Skeletal muscle satellite cell (primary cell): ENCODE measurements at regions not wholly inside any gene's neighbourhood (a gene's known extent, or its start where the extent isn't known, plus 50 kb on each side); places are given as distances from the start of the nearest gene placed in this dataset.

Experiments
- H3K27me3 ChIP-seq: 2 replicates; pipeline ENCODE4 v1.7.0; 2013; ENCODE audit warnings: low read length; ENCODE audit not compliant: control insufficient read depth, insufficient read depth
- H3K36me3 ChIP-seq: 2 replicates; pipeline ENCODE4 v1.7.0; 2013; ENCODE audit warnings: mild to moderate bottlenecking, control low read depth, low read length; ENCODE audit not compliant: insufficient read depth
- H3K4me1 ChIP-seq: 2 replicates; pipeline ENCODE4 v1.7.0; 2013; ENCODE audit warnings: low read length; ENCODE audit not compliant: control insufficient read depth, insufficient read depth
- H3K4me2 ChIP-seq: 2 replicates; pipeline ENCODE4 v1.7.0; 2013; ENCODE audit warnings: mild to moderate bottlenecking, low read length
- H3K4me3 ChIP-seq: 2 replicates; pipeline ENCODE4 v1.7.0; 2013; ENCODE audit warnings: low read length
- H3K9ac ChIP-seq: 2 replicates; pipeline ENCODE4 v1.7.0; 2013; ENCODE audit warnings: mild to moderate bottlenecking, low read depth, low read length, moderate library complexity
- H3K9me3 ChIP-seq: replicated peaks from 2 replicates; pipeline ENCODE4 v1.7.0; 2013; ENCODE audit warnings: mild to moderate bottlenecking, control low read depth, low read length

DNA sequence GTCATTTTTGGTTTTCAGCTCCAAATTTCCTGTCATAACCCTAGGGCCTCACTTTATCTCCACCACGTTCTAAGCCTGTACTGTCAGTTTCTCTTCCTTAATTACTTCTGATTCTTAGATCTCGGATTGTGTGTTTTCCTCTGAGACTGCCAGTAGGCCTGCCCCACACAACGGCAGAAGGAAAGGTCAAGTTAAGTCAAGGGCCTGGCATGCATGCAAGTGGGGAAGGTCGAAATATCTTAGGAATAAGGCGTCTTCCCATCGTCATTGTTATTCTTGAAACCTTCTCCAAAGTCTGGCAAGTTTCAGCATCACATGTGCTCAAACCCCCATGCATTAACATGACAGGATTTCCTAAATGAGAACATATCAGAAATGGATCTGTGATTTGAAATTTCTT lies 203.5 kb upstream of the TSHZ2 start:
- no peak overlapping the region for H3K4me2 ChIP-seq
- H3K4me3 ChIP-seq = no peak overlapping the region
- no peak overlapping the region for H3K9ac ChIP-seq
- no peaks in the 10 kb centered on the region for H3K4me1 ChIP-seq
- no peaks in the 10 kb centered on the region for H3K27me3 ChIP-seq
- no peaks in the 10 kb centered on the region for H3K36me3 ChIP-seq
- no peaks in the 10 kb centered on the region for H3K9me3 ChIP-seq

DNA sequence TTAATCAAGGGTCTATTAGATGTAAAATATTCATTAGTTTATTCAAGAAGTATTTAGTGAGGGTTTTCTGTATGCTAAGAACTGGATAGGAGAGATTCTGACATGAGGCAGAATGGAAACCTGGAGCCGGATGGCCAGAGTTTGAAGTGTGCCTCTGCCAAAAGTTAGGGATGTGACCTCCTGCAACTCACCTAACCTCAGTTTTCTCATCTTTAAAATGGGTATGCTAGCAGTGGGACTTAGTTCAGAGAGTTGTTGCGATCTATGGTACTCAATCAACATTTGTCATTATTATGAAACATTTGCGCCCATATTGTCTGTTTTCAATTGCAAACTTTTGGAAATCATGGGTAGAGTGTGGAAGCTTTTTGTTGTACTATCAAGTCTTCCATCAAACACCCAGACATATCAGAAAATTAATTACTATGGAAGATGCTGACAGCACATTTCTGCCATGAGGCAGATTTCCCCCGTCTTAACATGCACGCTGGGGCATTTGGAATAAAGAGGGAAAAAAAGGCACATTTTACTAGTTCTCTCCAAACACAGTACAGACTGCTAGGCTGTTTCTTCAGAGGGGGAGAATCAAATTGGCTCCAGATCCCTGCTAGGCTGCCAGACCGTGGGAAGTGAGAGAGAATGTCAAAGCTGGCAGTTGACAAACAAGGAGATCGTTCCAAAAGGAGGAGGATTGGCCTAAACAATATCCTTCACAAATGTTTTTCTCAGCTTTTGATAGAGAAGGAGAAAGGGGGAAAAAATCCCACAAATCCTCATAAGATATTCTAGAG lies 205.3 kb upstream of the TSHZ2 start:
- H3K9me3 ChIP-seq = no peaks in the 10 kb centered on the region

DNA sequence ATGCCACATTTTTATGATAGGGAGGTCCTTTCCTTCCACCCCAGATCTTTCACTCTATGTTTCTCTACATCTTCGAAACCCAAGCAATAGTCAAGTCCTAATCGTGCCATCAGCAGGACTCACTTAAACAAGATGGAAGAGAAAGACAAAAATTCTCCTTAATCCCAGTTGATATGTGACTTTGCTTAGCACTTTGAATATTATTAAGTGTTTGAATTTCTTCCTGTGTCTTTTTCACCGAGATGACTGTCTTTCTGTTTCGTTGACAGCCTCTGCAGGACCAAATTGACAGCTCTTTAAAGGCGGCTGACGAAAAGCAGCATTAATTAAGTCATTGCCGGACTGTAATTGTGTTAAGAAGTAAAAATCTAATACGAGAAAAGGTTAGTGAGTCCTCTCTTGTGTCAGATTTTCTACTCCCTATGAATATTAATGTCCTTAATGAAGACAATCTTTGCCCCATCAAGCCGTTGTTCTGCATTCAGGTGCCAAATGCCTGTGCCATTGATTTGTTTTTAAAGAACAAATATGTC lies 208.8 kb upstream of the TSHZ2 start:
- no peaks in the 10 kb centered on the region for H3K9me3 ChIP-seq
- no peak overlapping the region for H3K4me3 ChIP-seq
- H3K4me2 ChIP-seq = no peak overlapping the region
- H3K36me3 ChIP-seq = no peaks in the 10 kb centered on the region
- H3K27me3 ChIP-seq = no peaks in the 10 kb centered on the region
- H3K9ac ChIP-seq = no peak overlapping the region
- no peaks in the 10 kb centered on the region for H3K4me1 ChIP-seq

More for the DNA sequence above, 205.3 kb upstream of the TSHZ2 start:
- Histone ChIP-seq H3K9ac (no peak overlapping the region), H3K4me1 (no peaks in the 10 kb centered on the region), H3K4me3 (no peak overlapping the region), H3K36me3 (no peaks in the 10 kb centered on the region), H3K27me3 (no peaks in the 10 kb centered on the region), H3K4me2 (no peak overlapping the region)

DNA sequence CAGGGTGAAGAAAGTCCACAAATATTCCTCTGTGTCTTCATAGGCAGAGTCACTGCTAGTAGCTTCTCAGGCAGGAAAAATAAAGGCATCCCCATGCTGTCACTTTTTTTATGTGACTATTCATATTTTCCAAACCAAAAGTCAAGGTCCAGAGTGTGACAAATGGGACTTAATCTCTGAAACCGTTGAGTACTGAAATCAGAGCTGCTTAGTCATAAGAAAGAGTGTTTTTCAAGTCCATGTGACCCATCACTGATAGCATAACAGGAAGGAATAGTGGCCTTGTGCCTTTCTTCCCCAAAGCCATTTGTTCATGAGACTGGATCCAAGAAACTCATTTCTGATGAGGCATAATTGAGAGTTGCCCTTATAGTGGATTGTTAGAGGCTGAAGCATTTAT lies 210.3 kb upstream of the TSHZ2 start:
- Histone ChIP-seq H3K4me1 (no peaks in the 10 kb centered on the region), H3K27me3 (no peaks in the 10 kb centered on the region), H3K9me3 (no peaks in the 10 kb centered on the region), H3K4me3 (no peak overlapping the region), H3K4me2 (no peak overlapping the region), H3K9ac (no peak overlapping the region), H3K36me3 (no peaks in the 10 kb centered on the region)

DNA sequence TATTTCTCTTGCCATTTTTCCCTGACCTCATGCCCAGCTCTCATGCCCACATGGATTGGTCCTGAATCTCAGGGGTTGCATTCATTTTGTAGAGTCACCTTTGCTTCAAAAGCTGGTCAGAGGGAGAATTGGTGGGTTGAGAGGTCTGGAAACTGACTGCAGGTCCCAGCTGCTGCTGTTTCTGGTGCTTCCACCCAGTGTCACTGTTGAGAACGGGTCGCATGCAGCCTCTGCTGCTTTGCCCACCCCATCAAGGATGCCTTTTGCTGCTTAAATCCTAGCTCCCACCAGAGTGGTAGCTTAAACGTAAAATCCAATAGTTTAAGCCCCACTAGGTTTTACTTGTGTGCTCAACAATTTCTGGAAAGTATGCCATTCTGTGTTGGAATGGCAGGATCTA lies 211.4 kb upstream of the TSHZ2 start:
- no peaks in the 10 kb centered on the region for H3K4me1 ChIP-seq
- H3K27me3 ChIP-seq = no peaks in the 10 kb centered on the region
- no peak overlapping the region for H3K9ac ChIP-seq
- no peaks in the 10 kb centered on the region for H3K36me3 ChIP-seq
- no peak overlapping the region for H3K4me3 ChIP-seq
- no peaks in the 10 kb centered on the region for H3K9me3 ChIP-seq
- H3K4me2 ChIP-seq = no peak overlapping the region

DNA sequence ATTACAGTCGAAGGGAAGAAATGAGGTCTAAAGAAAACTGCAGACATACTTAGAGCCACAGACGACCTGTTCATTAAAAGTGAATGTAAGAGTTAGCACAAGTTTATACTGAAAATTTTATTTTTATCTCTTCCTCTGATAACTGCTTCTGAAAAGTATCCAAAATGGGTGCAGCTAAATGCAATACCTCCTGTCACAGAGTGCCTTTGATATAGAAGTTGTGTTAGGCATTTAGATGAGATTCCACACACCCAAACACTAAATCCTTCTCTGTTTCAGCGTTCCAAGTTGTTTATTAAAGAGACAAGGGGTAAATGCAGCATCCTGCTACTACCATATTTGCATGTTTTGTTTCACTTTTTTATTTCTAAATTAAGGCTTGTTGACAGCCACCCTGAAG lies 214.7 kb upstream of the TSHZ2 start:
- Histone ChIP-seq H3K4me2 (no peak overlapping the region), H3K9me3 (no peaks in the 10 kb centered on the region), H3K36me3 (no peaks in the 10 kb centered on the region), H3K4me3 (no peak overlapping the region), H3K27me3 (no peaks in the 10 kb centered on the region), H3K9ac (no peak overlapping the region), H3K4me1 (no peaks in the 10 kb centered on the region)

DNA sequence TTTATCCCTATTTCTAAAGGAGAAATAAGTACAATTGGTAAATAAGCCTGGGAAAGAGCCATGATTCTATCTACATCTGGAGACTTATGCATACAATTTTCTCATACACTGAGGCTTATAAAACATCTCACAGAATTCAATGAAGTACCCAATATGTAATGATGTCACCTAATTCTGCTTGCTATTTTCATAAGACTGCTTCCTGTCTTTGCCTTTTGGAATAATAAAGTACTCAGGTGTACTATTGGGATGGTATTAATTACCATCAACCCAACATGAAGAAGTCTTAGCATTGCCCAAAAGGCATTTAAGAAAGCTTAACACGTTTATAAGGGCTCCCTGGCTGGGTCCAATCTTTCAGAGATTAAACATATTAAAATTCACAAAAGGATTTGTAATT lies 216.4 kb upstream of the TSHZ2 start:
- no peaks in the 10 kb centered on the region for H3K4me1 ChIP-seq
- no peak overlapping the region for H3K4me2 ChIP-seq
- no peak overlapping the region for H3K9ac ChIP-seq
- H3K4me3 ChIP-seq = no peak overlapping the region
- no peaks in the 10 kb centered on the region for H3K9me3 ChIP-seq
- no peaks in the 10 kb centered on the region for H3K36me3 ChIP-seq
- no peaks in the 10 kb centered on the region for H3K27me3 ChIP-seq

DNA sequence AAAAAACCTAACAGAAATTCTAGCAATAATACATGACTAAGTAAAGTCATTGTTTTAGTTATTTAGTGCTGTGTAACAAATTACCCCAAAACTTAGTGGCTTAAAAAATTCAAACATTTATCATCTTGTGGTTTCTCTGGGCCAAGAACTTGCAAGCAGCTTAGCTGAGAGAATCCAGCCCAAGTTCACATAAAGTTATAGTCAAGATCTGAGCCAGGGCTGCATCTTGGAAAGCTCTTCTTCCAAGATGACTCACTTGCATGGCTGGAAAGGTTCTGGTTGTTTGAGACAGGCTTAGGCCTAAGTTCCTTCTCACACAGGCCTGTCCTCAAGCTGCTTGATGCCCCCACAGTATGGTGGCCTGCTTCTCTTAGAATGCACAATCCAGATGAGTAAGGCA lies 217.8 kb upstream of the TSHZ2 start:
- Histone ChIP-seq H3K27me3 (no peaks in the 10 kb centered on the region), H3K4me1 (no peaks in the 10 kb centered on the region), H3K9ac (no peak overlapping the region), H3K4me3 (no peak overlapping the region), H3K36me3 (no peaks in the 10 kb centered on the region), H3K9me3 (no peaks in the 10 kb centered on the region), H3K4me2 (no peak overlapping the region)

DNA sequence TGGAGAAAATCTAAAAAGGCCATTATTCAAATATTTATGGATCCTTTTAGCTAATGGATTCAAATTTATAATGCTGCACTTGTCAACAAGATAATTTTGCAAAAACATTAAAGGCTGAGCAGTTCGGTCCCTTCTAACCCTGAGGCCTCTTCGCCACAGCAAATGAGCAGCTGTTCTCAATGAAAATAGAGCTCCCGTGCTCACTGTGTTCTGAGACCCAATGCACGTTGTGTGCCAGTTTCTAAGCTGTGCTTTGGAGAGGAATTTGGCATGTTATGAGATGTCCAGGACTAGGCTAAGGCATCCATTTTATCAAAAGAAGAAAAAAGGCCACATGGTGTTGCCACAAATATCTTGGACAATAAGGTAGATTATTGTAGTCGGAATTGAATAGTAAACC lies 220.1 kb upstream of the TSHZ2 start:
- Histone ChIP-seq H3K4me3 (no peak overlapping the region), H3K9ac (no peak overlapping the region), H3K36me3 (no peaks in the 10 kb centered on the region), H3K9me3 (no peaks in the 10 kb centered on the region), H3K27me3 (no peaks in the 10 kb centered on the region), H3K4me1 (no peaks in the 10 kb centered on the region), H3K4me2 (no peak overlapping the region)

DNA sequence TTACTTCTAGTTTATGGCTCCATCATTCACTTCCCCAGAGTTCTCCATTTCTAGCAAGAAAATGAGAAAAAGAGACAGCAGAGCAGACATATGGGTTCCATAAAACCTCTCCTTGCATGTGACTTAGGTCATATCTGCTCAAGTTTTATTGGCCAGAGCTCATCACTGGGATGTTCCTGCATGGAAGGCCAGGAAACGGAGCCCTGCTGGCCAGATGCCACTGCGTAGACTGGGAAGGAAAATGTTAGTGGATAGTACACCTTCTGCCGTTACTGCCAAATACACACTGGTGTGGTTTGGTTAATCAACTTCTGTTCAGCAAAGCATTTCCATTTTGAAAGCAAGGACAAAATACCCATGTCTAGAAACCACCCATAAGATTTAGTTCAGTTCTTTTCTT lies 220.6 kb upstream of the TSHZ2 start:
- H3K27me3 ChIP-seq = no peaks in the 10 kb centered on the region
- H3K4me1 ChIP-seq = no peaks in the 10 kb centered on the region
- H3K9ac ChIP-seq = no peak overlapping the region
- no peaks in the 10 kb centered on the region for H3K36me3 ChIP-seq
- H3K9me3 ChIP-seq = no peaks in the 10 kb centered on the region
- H3K4me2 ChIP-seq = no peak overlapping the region
- H3K4me3 ChIP-seq = no peak overlapping the region

DNA sequence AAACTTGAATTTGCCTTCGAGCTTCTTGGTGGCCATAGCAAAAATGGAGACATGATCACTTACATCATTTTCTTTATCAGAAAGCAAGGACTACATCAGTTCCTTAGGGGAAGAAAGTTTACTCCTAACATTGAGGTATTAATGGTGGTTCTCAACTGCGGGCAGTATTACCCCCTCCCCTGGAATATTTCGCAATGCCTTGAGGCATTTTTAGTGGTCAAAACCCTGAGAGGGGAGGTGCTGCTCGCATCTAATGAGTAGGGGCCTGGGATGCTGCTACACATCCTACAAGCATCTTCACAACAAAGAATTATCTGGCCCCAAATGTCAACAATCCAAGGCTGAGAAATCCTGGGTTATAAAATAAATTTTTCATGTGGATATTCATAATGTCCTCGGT lies 222.2 kb upstream of the TSHZ2 start:
- H3K9me3 ChIP-seq = no peaks in the 10 kb centered on the region
- H3K36me3 ChIP-seq = no peaks in the 10 kb centered on the region
- H3K27me3 ChIP-seq = no peaks in the 10 kb centered on the region
- no peak overlapping the region for H3K4me3 ChIP-seq
- H3K4me1 ChIP-seq = no peaks in the 10 kb centered on the region
- H3K9ac ChIP-seq = no peak overlapping the region
- H3K4me2 ChIP-seq = no peak overlapping the region

DNA sequence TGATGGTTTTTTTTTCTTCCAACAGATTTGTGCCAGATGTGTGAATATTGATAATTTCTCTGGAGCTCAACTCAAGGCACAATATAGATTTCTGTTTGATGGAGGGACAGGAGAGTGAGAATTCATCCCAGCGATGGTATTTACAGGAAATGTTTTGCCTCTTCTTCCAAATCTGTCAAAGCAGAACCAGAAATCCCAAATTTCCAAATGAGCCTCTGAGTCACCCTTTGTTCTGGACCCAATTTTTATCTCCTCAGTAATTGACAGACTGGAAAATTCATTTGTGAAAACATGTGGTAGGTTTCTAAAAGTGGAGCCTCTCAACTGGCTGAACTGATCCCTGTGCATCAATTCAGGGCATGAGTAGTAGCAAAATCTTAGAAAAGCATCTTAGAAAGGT lies 223.2 kb upstream of the TSHZ2 start:
- Histone ChIP-seq H3K4me2 (no peak overlapping the region), H3K4me1 (no peaks in the 10 kb centered on the region), H3K36me3 (no peaks in the 10 kb centered on the region), H3K9me3 (no peaks in the 10 kb centered on the region), H3K27me3 (no peaks in the 10 kb centered on the region), H3K9ac (no peak overlapping the region), H3K4me3 (no peak overlapping the region)
